LHCN-M2 (cell line): ENCODE measurements at regions not wholly inside any gene's neighbourhood (a gene's known extent, or its start where the extent isn't known, plus 50 kb on each side); places are given as distances from the start of the nearest gene placed in this dataset.
A peak's percentile ranks its signal among the peaks of the same experiment; 100 is the strongest.

Source experiments
- DNase-seq: peaks from one replicate; pipeline ENCODE4 v3.0.0-alpha.2; 2012; ENCODE audit warnings: low read depth

DNA sequence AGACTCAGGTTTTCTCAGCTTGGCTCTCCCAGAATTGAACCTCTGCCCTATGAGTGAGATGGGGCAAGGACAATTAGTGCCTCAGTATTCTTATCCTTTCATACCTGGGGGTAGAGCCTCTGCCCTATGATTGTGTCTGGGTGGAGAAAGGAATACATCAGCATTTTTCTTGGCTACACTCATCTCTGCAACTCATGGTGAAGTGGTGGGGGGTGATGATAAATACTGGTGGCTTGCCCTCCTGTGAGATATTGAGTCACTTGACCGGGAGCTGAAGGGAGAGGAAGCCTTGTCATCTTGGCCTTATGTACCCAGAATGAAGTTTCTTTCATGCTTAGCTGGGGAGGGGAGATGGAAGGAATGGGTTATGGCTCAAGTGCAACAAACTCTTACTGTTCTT lies 71.3 kb upstream of the ENOX2 start:
- peak; percentile 25 for DNase-seq

DNA sequence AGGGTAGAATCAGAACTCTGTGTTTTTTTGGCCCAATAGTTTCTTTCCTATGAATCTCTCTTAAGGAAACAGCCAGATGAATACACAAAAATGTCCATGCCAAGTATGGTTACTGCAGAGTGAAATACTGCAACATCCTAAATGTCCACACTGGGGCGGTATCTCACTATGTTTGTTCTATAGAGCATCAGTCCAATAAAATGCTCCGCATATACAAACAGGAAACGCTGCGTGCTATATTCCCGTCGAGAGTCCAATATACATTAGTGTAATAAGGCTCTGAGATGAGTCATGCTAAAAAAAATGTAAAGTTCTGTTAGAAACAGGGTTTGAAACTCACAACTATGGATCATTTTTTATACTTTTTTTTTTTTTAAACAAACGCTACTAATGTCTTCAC lies 72.9 kb upstream of the ENOX2 start:
- peak; percentile 33 for DNase-seq

DNA sequence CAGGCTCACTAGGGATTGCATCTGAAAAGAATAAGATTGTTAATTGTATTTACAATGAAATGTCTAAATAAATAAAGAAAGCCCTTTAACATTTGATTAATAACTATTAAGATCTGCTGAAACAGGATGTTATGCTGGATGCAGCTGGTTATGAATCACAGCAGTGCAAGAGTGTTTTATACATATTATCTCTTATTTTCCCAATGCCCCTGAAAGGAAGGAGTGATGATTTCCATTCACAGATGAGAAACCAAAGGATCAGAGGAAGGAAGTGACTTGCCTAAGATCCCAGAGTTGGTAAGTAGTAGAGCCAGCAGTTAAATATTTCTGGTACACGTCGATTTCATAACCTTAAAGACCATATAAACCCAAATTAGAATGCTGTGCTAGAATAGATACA lies 76.3 kb upstream of the ARHGAP36 start:
- no peak for DNase-seq

DNA sequence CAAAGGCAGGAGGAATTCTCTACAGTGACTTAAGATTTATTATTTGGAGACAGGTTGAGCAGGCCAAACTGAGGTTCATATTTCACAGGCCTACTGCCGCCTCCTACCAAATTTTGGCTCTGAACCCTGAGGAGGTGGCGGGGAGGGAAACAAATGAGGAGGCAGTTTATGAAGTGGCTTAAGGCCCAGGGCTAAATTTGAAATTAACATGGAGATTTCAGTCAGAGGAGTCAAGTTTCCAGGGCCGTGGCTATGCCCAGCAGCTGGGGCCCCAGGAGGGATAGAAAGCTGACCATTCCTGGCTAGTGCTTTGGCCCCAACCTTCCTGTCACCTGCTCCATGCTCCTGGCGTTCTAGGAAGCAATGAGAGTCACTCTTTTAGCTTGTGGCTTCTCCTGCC lies 73.4 kb upstream of the ARHGAP36 start:
- DNase-seq, result no peak

DNA sequence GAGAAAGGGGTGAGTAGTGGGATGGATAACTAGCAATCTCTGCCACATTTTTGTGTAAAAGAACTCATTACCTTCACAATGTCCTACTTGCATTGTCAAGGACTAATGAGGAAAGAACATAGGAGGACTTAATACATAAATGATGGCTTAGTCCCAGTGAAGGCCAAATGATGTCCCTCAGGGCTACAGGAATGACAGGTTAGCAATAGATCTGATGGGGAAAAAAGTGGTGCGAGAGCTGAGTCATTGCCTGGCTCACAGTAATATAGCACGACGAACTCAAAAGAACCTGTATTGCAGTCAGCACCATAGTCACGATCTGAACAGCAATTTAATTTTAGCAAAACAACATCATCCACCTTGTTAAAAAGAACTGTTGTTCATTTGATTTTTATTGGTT lies 70.9 kb upstream of the ARHGAP36 start:
- DNase-seq, result no peak

DNA sequence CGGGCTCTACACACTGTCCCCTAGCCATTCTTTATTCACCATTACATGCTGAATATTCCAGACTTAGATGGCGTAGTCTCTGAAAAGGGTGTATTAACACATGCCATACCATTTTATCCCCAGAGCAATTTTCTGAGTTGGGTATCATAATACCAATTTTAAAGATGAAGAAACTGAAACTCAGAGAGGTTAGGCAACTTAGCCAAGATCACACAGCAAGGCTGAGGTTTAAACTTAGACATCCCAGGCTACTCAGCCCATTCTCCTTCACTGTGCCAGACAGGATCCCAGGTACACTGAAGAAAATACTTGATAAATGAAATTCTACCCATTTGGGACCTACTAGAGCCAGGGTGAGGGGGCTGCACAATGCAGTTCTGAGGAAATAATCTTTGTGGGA lies 67.4 kb upstream of the ARHGAP36 start:
- DNase-seq, result no peak

DNA sequence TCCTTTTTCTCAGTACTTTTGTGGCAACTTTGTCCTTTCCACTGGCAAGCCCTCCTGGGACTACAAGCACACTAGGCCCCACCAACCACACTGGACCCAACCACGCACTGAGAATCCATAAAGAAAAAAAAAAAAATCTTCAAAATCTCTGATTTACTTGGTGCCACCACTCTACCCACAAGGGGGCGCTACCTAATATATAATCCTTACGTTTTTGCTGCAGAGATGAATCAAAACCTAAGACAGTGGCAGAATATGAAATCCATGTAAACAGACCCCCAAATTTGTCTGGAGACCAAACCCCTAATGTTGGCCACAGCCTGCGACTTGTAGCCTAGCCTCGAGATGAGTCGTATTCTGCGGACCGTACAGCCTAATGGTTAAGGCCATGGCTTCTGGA lies 63.5 kb upstream of the ARHGAP36 start:
- peak; percentile 6 for DNase-seq

DNA sequence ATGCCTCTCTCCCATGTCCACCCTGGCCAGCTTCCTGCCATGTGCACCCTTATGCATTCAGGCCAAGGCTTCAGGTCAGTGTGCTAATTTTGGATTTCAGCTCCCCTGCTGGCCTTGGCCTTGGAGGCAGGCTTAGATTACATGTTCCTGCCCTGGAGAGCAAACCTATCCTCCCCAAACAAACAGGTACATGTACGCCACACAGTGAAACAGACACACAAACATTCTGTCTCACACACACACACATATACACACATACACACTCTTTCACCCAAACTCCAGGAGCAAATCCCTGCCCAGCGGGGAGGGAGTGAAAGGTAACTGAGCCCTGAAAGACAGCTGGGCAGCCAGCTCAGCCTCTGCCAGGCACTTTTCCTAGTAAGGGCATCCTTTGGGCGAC lies 62.7 kb upstream of the ARHGAP36 start:
- no peak for DNase-seq

DNA sequence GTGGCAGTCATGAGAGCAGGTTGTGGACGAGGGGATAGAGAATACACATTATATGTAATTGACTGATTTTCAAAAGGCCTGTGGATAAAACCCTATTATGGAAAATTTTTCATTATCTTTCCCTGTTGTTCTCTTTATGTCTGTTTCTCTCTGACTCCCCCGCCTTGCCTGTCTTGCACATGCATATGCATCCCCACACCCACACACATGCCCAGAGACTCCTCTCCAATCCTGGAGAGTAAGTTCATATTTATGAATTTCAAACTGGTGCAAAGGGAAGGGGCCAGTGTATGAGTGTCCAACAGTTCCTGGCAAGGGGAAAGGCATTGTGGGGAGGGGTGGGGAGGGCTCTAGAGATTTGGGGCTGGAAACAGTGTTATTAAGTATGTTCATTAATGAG lies 60.8 kb upstream of the ARHGAP36 start:
- DNase-seq, result no peak

DNA sequence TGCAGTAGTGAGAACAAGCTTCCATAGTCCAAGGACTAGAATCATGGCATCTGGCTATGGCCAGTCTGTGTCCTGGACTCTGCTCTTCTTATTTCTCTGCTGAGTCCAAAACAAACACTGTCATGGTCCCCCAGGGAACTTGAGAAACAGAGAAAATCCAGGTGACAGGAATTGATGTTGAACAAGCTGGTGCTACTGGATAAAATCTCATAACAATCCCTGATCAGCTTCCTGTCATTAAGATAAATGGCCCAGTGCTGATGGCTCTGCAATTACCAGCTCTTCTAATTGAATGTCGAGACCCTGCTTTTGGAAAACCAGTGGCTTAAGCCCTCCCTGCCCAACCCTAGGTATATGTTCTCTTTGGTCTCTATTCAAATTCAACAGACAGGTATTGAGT lies 58.8 kb upstream of the ARHGAP36 start:
- DNase-seq, result no peak
